Gastroesophageal sphincter (tissue), 3 donors: ENCODE measurements at regions not wholly inside any gene's neighbourhood (a gene's known extent, or its start where the extent isn't known, plus 50 kb on each side); places are given as distances from the start of the nearest gene placed in this dataset.

Source experiments
- EP300 ChIP-seq: sonication (generic); formaldehyde crosslinking; IDR thresholded peaks from one replicate; pipeline ENCODE4 v1.6.1; 2017; ENCODE audit warnings: antibody characterized with exemption, mild to moderate bottlenecking
- POLR2AphosphoS5 ChIP-seq: sonication (generic); formaldehyde crosslinking; IDR thresholded peaks from one replicate; pipeline ENCODE4 v1.6.1; 2017; ENCODE audit warnings: antibody characterized with exemption
- TF ChIP-seq, protein P1 (sequence below), 4 experiments: fragments of 200-600 bp in 2 of 4; fragments of 450-650 bp in 2 of 4; sonication (generic) in 1 of 4; IDR thresholded peaks; one replicate each; pipeline ENCODE4 v1.5.1; 2017 to 2019; ENCODE audit warnings: antibody characterized with exemption in 4 of 4, mild to moderate bottlenecking in 2 of 4, moderate library complexity in 2 of 4

DNA sequence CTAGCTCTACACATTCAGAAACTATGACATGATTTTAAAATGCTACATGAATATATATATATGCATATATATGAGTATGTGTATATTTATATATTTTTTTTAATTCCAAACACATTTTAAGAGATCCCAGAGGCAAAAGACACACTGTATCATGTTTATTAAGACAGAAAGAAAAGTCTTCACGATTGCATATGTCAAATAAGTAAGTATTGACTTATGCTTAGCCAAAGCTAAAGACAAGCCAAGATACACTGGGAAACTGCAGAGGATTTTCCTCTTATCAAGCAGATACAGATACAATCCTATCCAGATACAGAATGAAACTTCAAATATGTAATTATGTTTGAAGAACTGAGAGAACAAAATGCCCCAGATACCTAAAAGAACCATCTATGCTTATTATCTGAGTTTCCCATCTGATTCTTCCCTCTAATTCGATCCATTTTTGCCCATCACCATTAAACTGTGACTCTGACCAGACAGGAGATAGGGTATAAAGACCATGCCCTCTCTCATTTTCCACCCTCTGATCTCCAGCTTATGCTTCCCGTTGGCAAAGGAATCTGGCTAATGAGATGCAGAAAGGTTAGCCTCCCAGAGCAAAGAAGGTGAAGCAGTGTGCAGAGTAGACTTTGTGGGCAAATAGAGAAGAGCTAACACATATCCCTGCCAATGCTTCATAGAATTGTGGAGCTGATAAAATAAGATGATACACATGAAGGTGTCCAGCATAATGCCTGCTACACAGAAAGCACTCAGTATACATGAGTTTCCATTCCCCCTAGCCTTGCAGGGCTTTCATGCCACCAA is 131.0 kb upstream of the TARS1 start:
- TF ChIP-seq, protein P1, sequence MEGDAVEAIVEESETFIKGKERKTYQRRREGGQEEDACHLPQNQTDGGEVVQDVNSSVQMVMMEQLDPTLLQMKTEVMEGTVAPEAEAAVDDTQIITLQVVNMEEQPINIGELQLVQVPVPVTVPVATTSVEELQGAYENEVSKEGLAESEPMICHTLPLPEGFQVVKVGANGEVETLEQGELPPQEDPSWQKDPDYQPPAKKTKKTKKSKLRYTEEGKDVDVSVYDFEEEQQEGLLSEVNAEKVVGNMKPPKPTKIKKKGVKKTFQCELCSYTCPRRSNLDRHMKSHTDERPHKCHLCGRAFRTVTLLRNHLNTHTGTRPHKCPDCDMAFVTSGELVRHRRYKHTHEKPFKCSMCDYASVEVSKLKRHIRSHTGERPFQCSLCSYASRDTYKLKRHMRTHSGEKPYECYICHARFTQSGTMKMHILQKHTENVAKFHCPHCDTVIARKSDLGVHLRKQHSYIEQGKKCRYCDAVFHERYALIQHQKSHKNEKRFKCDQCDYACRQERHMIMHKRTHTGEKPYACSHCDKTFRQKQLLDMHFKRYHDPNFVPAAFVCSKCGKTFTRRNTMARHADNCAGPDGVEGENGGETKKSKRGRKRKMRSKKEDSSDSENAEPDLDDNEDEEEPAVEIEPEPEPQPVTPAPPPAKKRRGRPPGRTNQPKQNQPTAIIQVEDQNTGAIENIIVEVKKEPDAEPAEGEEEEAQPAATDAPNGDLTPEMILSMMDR (IDR thresholded peaks at IDR 0.05), result no peak
- TF ChIP-seq EP300, result no peak
- TF ChIP-seq POLR2AphosphoS5, result no peak
